Nephron (organoid): ENCODE measurements at regions not wholly inside any gene's neighbourhood (a gene's known extent, or its start where the extent isn't known, plus 50 kb on each side); places are given as distances from the start of the nearest gene placed in this dataset.

Experiments
- H3K27ac Mint-ChIP-seq, 3 experiments: 2 replicates each; pipeline ENCODE4 v1.8.0; 2020; ENCODE audit warnings: mixed read lengths in 3 of 3, mild to moderate bottlenecking in 2 of 3, moderate library complexity in 1 of 3
- H3K27me3 Mint-ChIP-seq: 2 replicates; pipeline ENCODE4 v1.8.0; 2021; ENCODE audit warnings: low read depth, mild to moderate bottlenecking, moderate library complexity, mixed read lengths
- H3K36me3 Mint-ChIP-seq: 2 replicates; pipeline ENCODE4 v1.8.0; 2020; ENCODE audit warnings: low read depth, mixed read lengths
- H3K4me1 Mint-ChIP-seq: 2 replicates; pipeline ENCODE4 v1.8.0; 2020; ENCODE audit warnings: mixed read lengths
- H3K4me3 Mint-ChIP-seq, 3 experiments: 2 replicates each; pipeline ENCODE4 v1.8.0; 2020; ENCODE audit warnings: mild to moderate bottlenecking in 3 of 3, mixed read lengths in 3 of 3, moderate library complexity in 2 of 3
- H3K9me3 Mint-ChIP-seq: 2 replicates; pipeline ENCODE4 v1.8.0; 2020; ENCODE audit warnings: mixed read lengths
- CTCF ChIP-seq, 3 experiments: fragments of 200-600 bp; sonication (generic); IDR thresholded peaks; one replicate each; pipeline ENCODE4 v1.5.0; 2021; ENCODE audit warnings: antibody characterized with exemption in 3 of 3; ENCODE audit not compliant: unreplicated experiment in 3 of 3

GRCh38 chr7:69020536-69020935, 577.7 kb upstream of the AUTS2 start:
- peaks cover 16% of the 10 kb centered on the region for H3K9me3 Mint-ChIP-seq
- H3K4me3 Mint-ChIP-seq: no peak overlapping the region
- H3K27me3 Mint-ChIP-seq: peaks cover 7% of the 10 kb centered on the region
- no peaks in the 10 kb centered on the region for H3K36me3 Mint-ChIP-seq
- no peak overlapping the region for H3K27ac Mint-ChIP-seq
- no peaks in the 10 kb centered on the region for H3K4me1 Mint-ChIP-seq
- TF ChIP-seq CTCF (IDR thresholded peaks at IDR 0.05; ENCODE audit: unreplicated experiment in 3 of 3): no peak

- H3K9me3 Mint-ChIP-seq: peaks cover 4% of the 10 kb centered on the region
- no peak overlapping the region for H3K4me3 Mint-ChIP-seq
- no peaks in the 10 kb centered on the region for H3K36me3 Mint-ChIP-seq
- H3K27me3 Mint-ChIP-seq: peaks cover 3% of the 10 kb centered on the region
- no peak for TF ChIP-seq CTCF (IDR thresholded peaks at IDR 0.05; ENCODE audit: unreplicated experiment in 3 of 3)
- H3K4me1 Mint-ChIP-seq: no peaks in the 10 kb centered on the region
- no peak overlapping the region for H3K27ac Mint-ChIP-seq
Observed at GRCh38 chr7:69025249-69025648, 573.0 kb upstream of the AUTS2 start.

- no peak overlapping the region for H3K4me3 Mint-ChIP-seq
- H3K27me3 Mint-ChIP-seq: peaks cover 16% of the 10 kb centered on the region
- H3K4me1 Mint-ChIP-seq: no peaks in the 10 kb centered on the region
- TF ChIP-seq CTCF (IDR thresholded peaks at IDR 0.05; ENCODE audit: unreplicated experiment in 3 of 3): no peak
- H3K9me3 Mint-ChIP-seq: no peaks in the 10 kb centered on the region
- H3K36me3 Mint-ChIP-seq: no peaks in the 10 kb centered on the region
- no peak overlapping the region for H3K27ac Mint-ChIP-seq
Observed at GRCh38 chr7:69032848-69033247, 565.4 kb upstream of the AUTS2 start.

- Mint-ChIP-seq H3K9me3 (no peaks in the 10 kb centered on the region), H3K4me1 (no peaks in the 10 kb centered on the region), H3K36me3 (no peaks in the 10 kb centered on the region), H3K4me3 (no peak overlapping the region), H3K27me3 (peaks cover 27% of the 10 kb centered on the region), H3K27ac (no peak overlapping the region)
- TF ChIP-seq CTCF (IDR thresholded peaks at IDR 0.05; ENCODE audit: unreplicated experiment in 3 of 3): no peak
Observed at GRCh38 chr7:69035826-69036225, 562.4 kb upstream of the AUTS2 start.

GRCh38 chr7:69036301-69036700, 562.0 kb upstream of the AUTS2 start:
- no peak for TF ChIP-seq CTCF (IDR thresholded peaks at IDR 0.05; ENCODE audit: unreplicated experiment in 3 of 3)
- Mint-ChIP-seq H3K4me1 (no peaks in the 10 kb centered on the region), H3K4me3 (no peak overlapping the region), H3K27me3 (peaks cover 31% of the 10 kb centered on the region), H3K36me3 (no peaks in the 10 kb centered on the region), H3K9me3 (no peaks in the 10 kb centered on the region), H3K27ac (no peak overlapping the region)

- H3K4me1 Mint-ChIP-seq: no peaks in the 10 kb centered on the region
- H3K36me3 Mint-ChIP-seq: no peaks in the 10 kb centered on the region
- peaks cover 18% of the 10 kb centered on the region for H3K9me3 Mint-ChIP-seq
- H3K4me3 Mint-ChIP-seq: no peak overlapping the region
- no peak overlapping the region for H3K27ac Mint-ChIP-seq
- H3K27me3 Mint-ChIP-seq: peaks cover 46% of the 10 kb centered on the region
- no peak for TF ChIP-seq CTCF (IDR thresholded peaks at IDR 0.05; ENCODE audit: unreplicated experiment in 3 of 3)
Observed at GRCh38 chr7:69038915-69039314, 559.4 kb upstream of the AUTS2 start.
